ENCODE measurements at regions not wholly inside any gene's neighbourhood (a gene's known extent, or its start where the extent isn't known, plus 50 kb on each side); places are given as distances from the start of the nearest gene placed in this dataset.
"Not testable (repeated sequence)": the region's sequence is repeated elsewhere in the genome, so short reads cannot be mapped to it uniquely, and the experiment has no call there.

GRCh38 chr14:40219032-40219431, 786.8 kb upstream of the FBXO33 start:
- DNase-seq = no peak

- no peak for DNase-seq
Observed at GRCh38 chr14:40218282-40218941, 786.2 kb upstream of the FBXO33 start.

GRCh38 chr14:40216976-40217375, 784.7 kb upstream of the FBXO33 start:
- no peak for DNase-seq

- DNase-seq = not testable (repeated sequence)
Observed at GRCh38 chr14:40216408-40216807, 784.2 kb upstream of the FBXO33 start.

- DNase-seq = no peak
Observed at GRCh38 chr14:40213701-40214100, 781.5 kb upstream of the FBXO33 start.

- DNase-seq = no peak
Observed at GRCh38 chr14:40204441-40205175, 772.4 kb upstream of the FBXO33 start.

GRCh38 chr14:40199101-40199500, 766.9 kb upstream of the FBXO33 start:
- no peak for DNase-seq

GRCh38 chr14:40197344-40197743, 765.1 kb upstream of the FBXO33 start:
- DNase-seq = no peak

- DNase-seq = no peak
Observed at GRCh38 chr14:40188006-40188405, 755.8 kb upstream of the FBXO33 start.

- no peak for DNase-seq
Observed at GRCh38 chr14:40164083-40164482, 731.9 kb upstream of the FBXO33 start.

- no peak for DNase-seq
Observed at GRCh38 chr14:40139657-40140056, 707.4 kb upstream of the FBXO33 start.

GRCh38 chr14:40133463-40133862, 701.2 kb upstream of the FBXO33 start:
- no peak for DNase-seq

- no peak for DNase-seq
Observed at GRCh38 chr14:40129159-40129558, 696.9 kb upstream of the FBXO33 start.

- DNase-seq = no peak
Observed at GRCh38 chr14:40123816-40124215, 691.6 kb upstream of the FBXO33 start.

GRCh38 chr14:40122968-40123648, 690.9 kb upstream of the FBXO33 start:
- peak; percentile 13 for DNase-seq

- no peak for DNase-seq
Observed at GRCh38 chr14:40119765-40120164, 687.5 kb upstream of the FBXO33 start.

GRCh38 chr14:40119321-40119720, 687.1 kb upstream of the FBXO33 start:
- DNase-seq = no peak

GRCh38 chr14:40115583-40115982, 683.4 kb upstream of the FBXO33 start:
- DNase-seq = no peak

- DNase-seq = no peak
Observed at GRCh38 chr14:40113671-40114070, 681.4 kb upstream of the FBXO33 start.

- DNase-seq = no peak
Observed at GRCh38 chr14:40100544-40101196, 668.4 kb upstream of the FBXO33 start.

- peak; percentile 30 for DNase-seq
Observed at GRCh38 chr14:40099316-40099715, 667.1 kb upstream of the FBXO33 start.

GRCh38 chr14:40098468-40098867, 666.2 kb upstream of the FBXO33 start:
- DNase-seq = no peak

GRCh38 chr14:40096968-40097367, 664.7 kb upstream of the FBXO33 start:
- DNase-seq = no peak

GRCh38 chr14:40093800-40094199, 661.6 kb upstream of the FBXO33 start:
- no peak for DNase-seq

Measured in NCI-H2171 treated with DMSO at 0.1 percent for 48 hours (cell line).